Lower leg skin (tissue), 4 donors: ENCODE measurements at regions not wholly inside any gene's neighbourhood (a gene's known extent, or its start where the extent isn't known, plus 50 kb on each side); places are given as distances from the start of the nearest gene placed in this dataset.
"Not testable (repeated sequence)": the region's sequence is repeated elsewhere in the genome, so short reads cannot be mapped to it uniquely, and the experiment has no call there.

Experiments
- DNase-seq, 2 donors: peaks; one replicate each; pipeline ENCODE4 v3.0.0-alpha.2; 2019; ENCODE audit warnings: low spot score in 2 of 2
- H3K4me3 ChIP-seq: fragments of 200-600 bp; sonication (generic); 2 replicates; pipeline ENCODE4 v1.5.1; 2017; ENCODE audit warnings: mild to moderate bottlenecking, low read depth; ENCODE audit not compliant: poor library complexity, severe bottlenecking
- CTCF ChIP-seq, 3 donors: fragments of 450-650 bp; IDR thresholded peaks; one replicate each; pipeline ENCODE4 v1.5.1; 2016; ENCODE audit warnings: antibody characterized with exemption in 3 of 3, mild to moderate bottlenecking in 3 of 3, moderate library complexity in 2 of 3
- POLR2A ChIP-seq, 2 donors: fragments of 450-650 bp; IDR thresholded peaks; one replicate each; pipeline ENCODE4 v1.6.1; 2016 to 2017; ENCODE audit warnings: antibody characterized with exemption in 2 of 2, mild to moderate bottlenecking in 1 of 2, moderate library complexity in 1 of 2
- WGBS, 2 donors: methylation state at CpG; one replicate each; pipeline ENCODE4 v1.1.5; 2018; 5-methylcytosine and 5-hydroxymethylcytosine counted together
- intact Hi-C: fragments of 100-400 bp; cut with DNase I; formaldehyde crosslinking; loops from one replicate; pipeline ENCODE4 v1.15.0; 2023; ENCODE audit warnings: low total_unique reads

GRCh38 chr10:30542895-30543288 is 86.7 kb downstream of the LYZL2 start:
- 94 to 95% methylated on average over 3 of the region's 3 CpGs for WGBS, 2 donors
- TF ChIP-seq CTCF (IDR thresholded peaks at IDR 0.05) (no peak), POLR2A (IDR thresholded peaks at IDR 0.05) (no peak)

GRCh38 chr10:30542001-30542894 is 87.3 kb downstream of the LYZL2 start:
- TF ChIP-seq CTCF (IDR thresholded peaks at IDR 0.05) (peak in 1 of 3 donors; percentile 45), POLR2A (IDR thresholded peaks at IDR 0.05) (no peak)
- intact Hi-C loops, result loop anchor here (5.0 kb wide), 1 partner anchor 140 kb away; no protein-coding TSS in a partner anchor
- DNase-seq, result no peak
- WGBS, 2 donors, result 72 to 74% methylated on average over 14 of the region's 14 CpGs
- no peak overlapping the region for H3K4me3 ChIP-seq

More at GRCh38 chr10:30542895-30543288, 86.7 kb downstream of the LYZL2 start:
- DNase-seq, result no peak
- H3K4me3 ChIP-seq, result no peak overlapping the region
- intact Hi-C loops, result loop anchor here (5.0 kb wide), 1 partner anchor 141 kb away; no protein-coding TSS in a partner anchor

GRCh38 chr10:30540276-30540675 is 89.3 kb downstream of the LYZL2 start:
- intact Hi-C loops, result loop anchor here (5.0 kb wide), 1 partner anchor 138 kb away; no protein-coding TSS in a partner anchor
- WGBS, 2 donors, result 96 to 98% methylated on average over 2 of the region's 2 CpGs
- TF ChIP-seq CTCF (IDR thresholded peaks at IDR 0.05) (no peak), POLR2A (IDR thresholded peaks at IDR 0.05) (no peak)
- no peak for DNase-seq
- H3K4me3 ChIP-seq, result no peak overlapping the region

GRCh38 chr10:30538086-30538485 is 91.5 kb downstream of the LYZL2 start:
- no peak overlapping the region for H3K4me3 ChIP-seq
- TF ChIP-seq CTCF (IDR thresholded peaks at IDR 0.05) (no peak), POLR2A (IDR thresholded peaks at IDR 0.05) (no peak)
- WGBS, 2 donors, result 47 to 48% methylated on average over 4 of the region's 4 CpGs
- no peak for DNase-seq
- intact Hi-C loops, result no loop called here

- no peak for DNase-seq
- 51 to 57% methylated on average over 2 of the region's 2 CpGs for WGBS, 2 donors
- no peak for TF ChIP-seq CTCF (IDR thresholded peaks at IDR 0.05)
- no peak for TF ChIP-seq POLR2A (IDR thresholded peaks at IDR 0.05)
- intact Hi-C loops, result no loop called here
- no peak overlapping the region for H3K4me3 ChIP-seq
Observed at GRCh38 chr10:30537586-30537985, 92.0 kb downstream of the LYZL2 start.

GRCh38 chr10:30537158-30537557 is 92.4 kb downstream of the LYZL2 start:
- DNase-seq, H3K4me3 ChIP-seq, intact Hi-C loops: not testable (repeated sequence)
- WGBS, 2 donors, result 67 to 88% methylated on average over 1 of the region's 1 CpG
